A549 (cell line): ENCODE measurements at regions not wholly inside any gene's neighbourhood (a gene's known extent, or its start where the extent isn't known, plus 50 kb on each side); places are given as distances from the start of the nearest gene placed in this dataset.

ENCODE experiments used
- BHLHE40 ChIP-seq: IDR thresholded peaks from 2 replicates; pipeline ENCODE4 v1.6.1; 2012; ENCODE audit warnings: low read depth, low read length, inconsistent platforms
- CHD2 ChIP-seq: fragments of 150-350 bp; IDR thresholded peaks from 2 replicates; pipeline ENCODE4 v1.6.1; 2014; ENCODE audit warnings: low read length; ENCODE audit not compliant: partially characterized antibody
- CTCF ChIP-seq: fragments of >200 bp; sonication (Bioruptor Twin); formaldehyde crosslinking; IDR thresholded peaks from 3 replicates; pipeline ENCODE4 v1.5.1; 2016
- GATA3 ChIP-seq: IDR thresholded peaks from 2 replicates; pipeline ENCODE4 v1.6.1; 2012; ENCODE audit warnings: borderline replicate concordance
- HDAC2 ChIP-seq: fragments of 200-600 bp; sonication (generic); IDR thresholded peaks from 2 replicates; pipeline ENCODE4 v1.6.1; 2016
- SMC3 ChIP-seq: fragments of >200 bp; sonication (Bioruptor Twin); formaldehyde crosslinking; IDR thresholded peaks from 3 replicates; pipeline ENCODE4 v1.6.1; 2018; ENCODE audit warnings: inconsistent platforms
- USF2 ChIP-seq: fragments of 450-650 bp; IDR thresholded peaks from 2 replicates; pipeline ENCODE4 v1.6.1; 2014; ENCODE audit warnings: antibody characterized with exemption
- ZFP36 ChIP-seq: fragments of 450-650 bp; IDR thresholded peaks from 2 replicates; pipeline ENCODE4 v1.6.1; 2014; ENCODE audit warnings: borderline replicate concordance; ENCODE audit not compliant: partially characterized antibody
- ZNF302 ChIP-seq: fragments of 250-450 bp; sonication (Bioruptor Pico); IDR thresholded peaks from 2 replicates; pipeline ENCODE4 v1.9.0; 2021; ENCODE audit warnings: inconsistent platforms, mild to moderate bottlenecking, moderate library complexity

GRCh38 chr11:100441086-100441485 lies 246.0 kb upstream of the ARHGAP42 start:
- TF ChIP-seq BHLHE40 (no peak), CHD2 (no peak), ZNF302 (no peak), CTCF (no peak), USF2 (no peak), GATA3 (no peak), SMC3 (no peak), HDAC2 (no peak), ZFP36 (no peak)
